NOMO-1 (cell line): ENCODE measurements at regions not wholly inside any gene's neighbourhood (a gene's known extent, or its start where the extent isn't known, plus 50 kb on each side); places are given as distances from the start of the nearest gene placed in this dataset.

Experiments used
- DNase-seq, 2 experiments: peaks; one replicate each; lab custom pipeline; 2025; ENCODE audit not compliant: unreplicated experiment in 2 of 2; lab: John Stamatoyannopoulos, UW

DNA sequence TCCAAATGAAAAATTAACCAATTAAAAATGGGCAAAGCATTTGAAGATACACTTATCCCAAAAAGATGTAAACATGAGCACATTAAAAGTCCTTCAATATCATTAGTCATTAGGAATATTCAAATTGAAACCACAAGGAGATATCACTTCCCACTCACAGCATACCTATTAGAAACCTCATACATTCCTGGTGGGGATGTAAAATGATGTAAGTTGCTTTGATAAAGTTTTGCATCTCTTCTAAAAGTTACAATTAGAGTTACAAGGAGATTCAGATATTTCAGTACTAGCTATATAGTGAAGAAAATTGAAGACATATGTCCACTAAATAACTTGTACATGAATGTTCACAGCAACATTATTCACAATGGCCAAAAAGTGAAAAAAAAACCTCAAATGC lies 1109.3 kb upstream of the LCORL start:
- no peak for DNase-seq

DNA sequence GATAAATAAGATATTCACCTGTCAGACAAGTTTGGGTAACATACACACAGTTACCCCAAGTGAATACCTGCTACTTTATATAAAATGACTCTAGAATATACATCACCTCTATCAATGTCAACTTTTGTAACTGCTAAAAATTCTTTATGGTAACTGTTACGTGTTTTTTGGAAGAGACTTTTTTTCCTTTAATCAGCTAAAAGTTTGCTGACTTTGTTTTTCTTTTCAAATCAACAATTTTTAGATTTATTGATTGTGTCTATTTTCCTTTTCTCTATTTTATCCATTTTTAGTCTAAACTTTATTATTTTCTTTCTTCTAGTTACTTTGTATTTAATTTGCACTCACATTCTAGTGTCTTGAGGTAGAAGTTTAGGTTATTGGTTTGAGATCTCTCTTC lies 1106.6 kb upstream of the LCORL start:
- DNase-seq: no peak

DNA sequence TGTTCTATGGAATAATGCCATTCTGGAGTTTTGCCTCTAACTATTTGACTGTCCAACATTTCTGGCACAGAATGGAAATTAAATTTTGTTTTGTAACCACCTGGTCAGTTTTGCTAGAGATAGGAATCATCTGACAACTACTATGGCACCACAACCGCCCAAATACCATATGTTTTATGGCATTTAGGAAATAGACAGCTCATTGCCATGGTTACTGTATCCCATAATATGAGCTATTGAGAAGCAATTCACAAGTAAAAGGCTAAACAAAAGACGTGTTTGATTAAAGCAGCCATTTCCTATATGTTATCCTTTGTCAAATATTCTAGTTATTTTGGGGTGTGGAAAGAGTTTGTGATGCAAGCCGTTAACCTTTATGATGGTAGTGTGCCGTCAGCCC lies 1105.3 kb upstream of the LCORL start:
- DNase-seq: no peak

DNA sequence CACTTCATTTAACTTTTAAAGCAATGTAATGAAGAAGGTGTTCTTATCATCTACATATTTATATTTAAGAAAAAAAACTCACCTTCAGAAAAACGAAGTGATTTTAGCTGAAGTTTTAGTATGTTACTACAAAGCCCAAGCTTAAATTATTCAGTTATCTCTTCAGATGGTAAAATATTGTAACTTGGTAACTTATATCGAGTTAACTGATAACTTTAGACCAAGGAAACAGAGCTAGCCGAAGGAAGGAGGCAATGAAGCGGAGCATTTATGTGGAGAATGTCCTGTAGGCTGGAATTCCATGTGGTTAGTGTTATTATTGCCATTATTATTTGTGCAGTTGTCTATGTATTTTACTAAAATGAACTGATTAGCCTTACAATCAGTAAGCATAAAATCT lies 1102.1 kb upstream of the LCORL start:
- no peak for DNase-seq

DNA sequence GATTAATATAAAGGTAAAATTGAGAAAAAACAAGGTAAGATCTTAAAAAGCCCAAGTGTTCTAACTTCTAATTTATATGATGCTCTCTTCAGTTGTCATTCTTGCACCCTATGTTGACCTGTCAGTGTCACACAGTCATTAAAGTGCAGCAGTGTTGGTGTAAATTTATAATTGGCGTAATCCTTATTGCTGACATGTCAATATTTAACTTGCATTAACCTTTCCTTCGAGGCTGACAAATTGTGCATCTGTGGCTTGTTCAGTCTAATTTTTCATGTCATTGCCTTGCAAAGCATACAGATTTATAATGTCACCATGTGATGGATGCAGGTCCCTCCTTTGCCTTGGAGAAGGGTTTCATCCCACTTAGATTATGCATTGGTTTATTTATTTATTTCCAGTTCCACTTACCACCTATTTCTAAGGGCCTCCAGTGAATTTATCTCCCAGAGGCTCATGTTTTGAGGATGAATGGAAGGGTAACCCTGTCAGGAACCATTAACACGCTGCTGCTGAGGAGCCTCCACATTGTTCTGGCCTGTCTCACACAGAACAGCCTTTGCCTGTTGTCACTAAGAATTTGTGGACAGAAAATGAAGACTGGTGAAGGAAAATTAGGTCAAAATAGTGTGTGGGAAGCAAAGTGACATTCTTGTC lies 1098.5 kb upstream of the LCORL start:
- no peak for DNase-seq

DNA sequence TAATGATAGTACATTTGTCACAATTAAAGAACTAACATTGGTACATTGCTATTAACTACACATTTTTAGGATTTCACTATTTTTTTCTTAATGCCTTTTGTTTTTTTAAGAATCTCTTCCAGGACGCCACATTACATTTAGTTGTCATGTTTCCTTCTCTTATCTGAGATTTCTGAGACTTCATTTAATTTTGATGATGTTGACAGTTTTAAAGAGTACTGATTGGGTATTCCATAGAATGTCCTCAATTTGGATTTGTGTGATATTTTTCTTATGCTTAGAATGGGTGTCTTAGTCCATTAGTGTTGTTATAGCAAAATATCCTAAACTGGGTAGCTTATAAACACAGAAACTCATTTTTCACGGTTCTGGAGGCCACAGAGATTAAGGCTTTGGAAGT lies 1095.5 kb upstream of the LCORL start:
- no peak for DNase-seq

DNA sequence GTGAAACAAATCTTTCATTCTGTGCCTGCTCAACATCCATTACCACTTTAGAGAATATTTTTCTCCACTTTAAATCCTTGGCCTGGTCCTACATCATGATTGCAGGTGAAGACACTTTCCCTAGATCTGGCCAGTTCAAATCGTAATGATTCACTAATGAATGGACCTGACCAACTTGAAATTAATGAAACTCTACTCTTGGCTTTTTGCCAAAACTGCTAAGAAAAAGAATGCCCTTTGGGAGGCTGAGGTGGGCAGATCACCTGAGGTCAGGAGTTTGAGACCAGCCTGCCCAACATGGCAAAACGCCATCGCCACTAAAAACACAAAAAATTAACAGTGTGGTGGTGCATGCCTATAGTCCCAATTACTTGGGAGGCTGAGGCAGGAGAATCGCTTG lies 1082.6 kb upstream of the LCORL start:
- no peak for DNase-seq

DNA sequence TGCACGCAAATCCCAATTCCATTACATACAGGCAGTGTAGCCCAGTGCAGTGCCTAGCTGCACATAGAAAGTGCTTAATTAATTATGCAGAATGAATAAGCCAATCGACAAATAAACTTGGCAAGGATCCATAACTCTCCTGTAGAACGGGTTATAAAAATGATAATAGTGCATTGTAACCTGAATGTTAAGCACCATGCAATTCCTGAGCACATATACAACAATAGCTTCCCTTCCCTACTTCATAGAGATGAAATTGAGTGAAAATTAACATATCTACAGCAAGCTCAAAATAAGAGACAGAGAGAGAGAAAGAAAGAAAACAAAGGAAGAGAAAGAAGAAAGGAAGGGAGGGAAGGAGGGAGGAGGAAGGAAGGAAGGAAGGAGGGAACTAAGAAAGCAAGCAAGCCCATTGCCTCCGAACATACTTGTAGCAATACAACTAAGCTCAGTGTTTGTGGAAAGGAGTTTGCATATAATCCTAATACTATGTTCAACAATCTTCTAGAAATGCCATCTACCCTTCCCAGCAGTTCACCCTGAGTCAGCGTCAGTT lies 1074.0 kb upstream of the LCORL start:
- no peak for DNase-seq

DNA sequence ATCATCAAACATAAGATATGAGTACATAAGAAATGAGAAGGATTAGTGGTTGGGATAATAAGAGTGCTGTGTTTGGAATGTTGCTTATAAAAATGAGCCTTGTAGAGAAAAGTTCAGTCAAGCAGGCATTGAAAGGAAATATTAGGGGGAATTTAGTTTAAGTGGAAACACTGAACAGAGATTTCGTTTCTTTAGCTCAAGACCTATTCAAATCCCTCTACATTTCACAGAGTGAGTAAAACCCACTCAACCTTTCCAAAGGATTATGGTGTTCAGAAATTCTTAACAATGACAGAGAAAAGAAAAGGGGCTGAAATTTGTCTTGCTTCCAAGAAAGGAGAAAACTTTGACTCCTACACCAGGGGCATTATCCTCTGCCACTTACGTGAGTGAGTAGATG lies 1072.4 kb upstream of the LCORL start:
- no peak for DNase-seq

DNA sequence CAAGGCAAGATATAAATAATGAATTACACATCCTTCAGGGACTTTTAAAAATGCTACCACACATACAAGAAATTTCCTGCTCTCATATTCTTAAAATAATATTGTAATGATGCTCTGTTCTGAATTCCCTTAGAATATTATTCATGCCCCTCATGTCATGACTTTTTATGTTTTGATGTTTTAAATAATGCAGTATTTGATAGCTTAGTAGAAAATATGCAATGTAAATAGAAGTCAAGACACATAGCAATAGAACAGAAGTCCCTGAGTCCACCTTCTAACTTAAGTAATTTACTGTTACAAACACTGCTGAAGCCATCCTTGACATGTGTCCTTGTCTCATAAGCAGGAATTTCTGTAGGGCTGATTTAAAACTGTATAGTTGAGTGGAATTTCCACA lies 1071.2 kb upstream of the LCORL start:
- no peak for DNase-seq

DNA sequence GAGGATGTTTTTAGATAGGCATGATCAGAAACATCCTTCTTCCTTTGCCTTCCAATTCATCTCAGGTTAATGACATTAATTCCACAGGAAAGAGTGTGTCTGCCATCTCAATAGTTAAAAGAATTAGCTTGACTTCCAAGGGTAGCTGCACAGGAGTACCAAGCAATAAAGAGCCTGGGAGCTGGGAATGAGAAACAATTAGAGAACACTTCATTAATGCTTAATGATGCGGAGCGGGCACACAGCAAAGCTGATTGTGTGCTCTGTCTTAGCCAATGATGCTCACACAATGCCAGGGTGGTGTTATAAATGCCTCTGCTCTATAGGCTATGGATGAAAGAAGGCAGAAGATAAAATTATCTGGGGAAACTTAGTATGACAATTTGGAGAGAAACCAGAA lies 1052.5 kb upstream of the LCORL start:
- no peak for DNase-seq

DNA sequence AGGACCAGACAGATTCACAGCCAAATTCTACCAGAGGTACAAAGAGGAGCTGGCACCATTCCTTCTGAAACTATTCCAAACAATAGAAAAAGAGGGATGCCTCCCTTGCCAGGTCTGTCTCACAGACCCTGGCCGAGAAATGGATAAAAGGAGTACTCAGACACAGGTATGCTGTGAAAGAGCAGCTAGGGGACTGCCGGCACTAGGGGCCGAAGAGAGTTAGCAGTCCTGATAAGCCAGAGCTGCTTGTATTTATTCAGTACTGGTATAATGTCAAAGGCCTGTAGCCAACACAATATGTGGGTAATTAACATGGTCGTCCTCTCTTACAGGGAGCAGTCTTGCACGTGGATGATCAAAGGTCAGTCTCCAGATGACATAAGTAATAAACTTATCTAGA lies 1042.1 kb upstream of the LCORL start:
- no peak for DNase-seq

DNA sequence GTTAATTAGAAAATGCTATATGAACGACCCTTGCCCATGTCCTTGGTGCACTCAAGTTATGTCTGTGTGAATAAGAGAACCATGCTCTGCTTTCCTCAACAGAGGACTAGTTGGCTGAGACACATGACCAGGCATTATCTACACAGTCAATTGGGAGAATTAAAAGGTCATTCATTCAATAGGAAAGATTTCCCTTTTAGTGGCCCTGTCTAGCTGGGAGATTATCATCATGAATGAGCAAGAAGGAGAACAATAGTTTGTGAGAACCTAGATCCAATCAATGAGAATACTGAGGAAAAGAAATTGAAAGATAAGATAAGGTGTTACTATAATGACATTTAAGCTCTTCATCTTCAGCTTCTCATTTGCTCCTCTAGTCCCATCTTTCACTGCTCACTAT lies 1033.4 kb upstream of the LCORL start:
- DNase-seq: no peak

DNA sequence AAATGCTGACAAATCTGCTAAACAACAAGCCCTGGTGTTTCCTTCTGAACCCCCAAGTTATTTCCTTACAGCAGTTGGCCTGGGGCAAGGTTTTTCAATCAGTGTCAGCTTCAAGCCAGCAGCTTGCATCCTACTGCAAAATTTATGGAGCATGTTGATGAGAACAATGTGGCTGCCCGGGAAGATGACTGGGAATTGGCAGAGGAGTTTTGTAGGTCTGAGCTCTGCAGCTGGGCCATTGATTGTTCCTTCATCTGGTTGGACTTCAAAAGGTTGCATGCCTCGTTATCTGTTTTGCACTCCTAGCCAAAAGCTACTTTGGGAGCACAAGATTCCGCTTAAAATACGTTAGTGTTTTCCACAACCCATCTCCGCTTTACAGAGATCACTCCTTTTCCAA lies 1030.3 kb upstream of the LCORL start:
- DNase-seq: no peak

DNA sequence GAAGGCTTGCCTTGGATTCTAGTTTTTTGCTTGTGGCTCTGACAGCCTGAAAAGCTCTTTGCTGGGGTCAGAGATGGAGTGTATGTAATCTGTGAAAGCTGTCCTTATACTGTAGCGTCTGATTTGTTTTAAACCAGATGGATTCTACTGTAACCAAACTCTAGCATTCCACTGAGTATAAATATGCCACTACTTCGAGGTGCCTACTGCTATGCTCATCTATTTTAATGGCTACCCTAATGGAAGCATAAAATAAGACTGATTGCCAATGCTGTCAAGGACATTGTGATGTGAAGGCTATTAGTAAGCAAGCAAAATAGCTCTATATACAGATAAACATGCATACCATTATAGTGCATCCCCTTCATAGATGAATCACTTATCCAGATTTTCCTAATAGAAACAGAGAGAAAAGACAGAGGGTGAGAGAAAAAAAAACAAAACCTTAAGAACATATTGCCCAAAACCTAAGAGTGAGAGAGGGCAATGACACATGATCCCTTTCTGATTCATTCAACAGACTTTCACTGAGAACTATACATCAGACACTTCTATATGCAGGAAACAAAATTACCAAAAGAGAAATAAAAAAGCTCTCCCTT lies 1025.8 kb upstream of the LCORL start:
- no peak for DNase-seq

DNA sequence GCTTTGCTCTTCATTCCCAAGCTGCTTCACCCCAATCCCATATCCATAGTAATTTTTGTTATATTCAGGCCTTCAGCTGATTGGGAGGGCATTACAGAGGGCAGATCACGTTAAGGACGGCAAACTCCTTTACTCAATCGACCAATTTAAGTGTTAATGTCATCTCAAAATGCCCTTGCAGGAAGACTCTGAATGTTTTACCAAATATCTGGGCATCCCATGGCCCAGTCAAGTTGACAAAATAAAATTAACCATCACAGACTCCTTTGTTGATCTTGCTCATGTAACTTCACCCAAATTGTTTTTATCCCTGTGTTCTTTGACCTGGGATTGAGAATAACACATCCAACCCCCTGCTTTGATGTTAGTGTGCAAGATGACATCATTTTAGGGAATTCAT lies 1018.3 kb upstream of the LCORL start:
- no peak for DNase-seq

DNA sequence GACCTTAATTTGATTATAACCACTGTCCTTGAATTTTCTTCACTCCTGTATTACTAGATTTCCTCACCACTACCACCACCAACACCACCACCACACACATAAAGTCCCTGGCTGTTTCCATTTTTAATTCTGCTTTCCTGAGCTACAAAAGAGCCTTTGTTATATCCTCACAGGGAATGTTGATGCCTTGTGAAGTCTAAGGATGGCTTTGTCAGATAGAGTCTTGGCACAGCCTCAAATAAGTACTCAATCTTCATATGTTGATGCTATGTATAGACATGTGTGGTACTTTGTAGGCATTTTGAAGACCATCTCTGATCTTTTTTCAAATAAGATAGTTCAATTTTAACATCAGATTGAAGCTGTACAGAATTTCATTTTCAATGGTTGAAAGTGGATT lies 1016.7 kb upstream of the LCORL start:
- no peak for DNase-seq

DNA sequence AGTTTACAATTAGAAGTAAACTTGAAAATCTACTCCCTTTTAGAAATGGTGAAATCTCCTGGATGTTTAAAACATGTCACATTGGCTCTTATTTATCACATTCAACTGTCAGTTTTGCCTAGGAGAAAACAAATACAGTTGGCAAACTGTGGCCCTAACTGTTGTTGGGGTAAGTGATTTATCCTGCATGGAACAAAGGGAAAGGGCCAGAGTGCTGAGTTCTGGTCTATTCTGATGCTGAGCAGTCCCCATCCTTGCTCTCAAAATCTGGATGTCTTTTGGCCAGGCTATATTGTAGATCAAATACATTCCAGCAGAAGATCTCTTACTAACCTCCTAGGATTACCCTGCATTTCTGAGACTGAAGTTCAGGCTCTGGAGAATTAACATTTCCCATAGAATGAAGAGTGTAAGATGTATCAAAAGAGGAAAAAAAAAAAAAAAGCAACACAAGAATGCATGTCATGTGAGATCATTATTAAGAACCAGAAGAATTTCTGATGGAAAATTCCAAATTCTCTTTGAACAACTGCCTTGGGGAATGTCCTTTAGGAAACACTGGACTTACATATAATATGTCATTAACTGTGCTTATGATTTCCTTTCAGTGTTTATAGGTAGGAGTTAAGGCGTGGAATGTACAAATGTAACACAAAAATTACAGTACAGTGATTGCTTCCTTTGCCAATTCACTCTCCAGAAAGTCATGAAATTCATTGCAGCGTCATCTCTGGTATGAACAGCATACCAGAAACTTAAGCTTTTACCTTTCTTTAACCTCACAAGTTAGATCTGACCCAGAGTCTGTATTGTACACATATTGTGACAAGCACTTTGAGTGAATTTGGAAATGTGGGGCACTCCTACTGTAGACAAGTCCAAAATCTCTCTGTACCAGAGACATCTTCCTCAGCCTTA lies 1012.5 kb upstream of the LCORL start:
- DNase-seq: no peak

DNA sequence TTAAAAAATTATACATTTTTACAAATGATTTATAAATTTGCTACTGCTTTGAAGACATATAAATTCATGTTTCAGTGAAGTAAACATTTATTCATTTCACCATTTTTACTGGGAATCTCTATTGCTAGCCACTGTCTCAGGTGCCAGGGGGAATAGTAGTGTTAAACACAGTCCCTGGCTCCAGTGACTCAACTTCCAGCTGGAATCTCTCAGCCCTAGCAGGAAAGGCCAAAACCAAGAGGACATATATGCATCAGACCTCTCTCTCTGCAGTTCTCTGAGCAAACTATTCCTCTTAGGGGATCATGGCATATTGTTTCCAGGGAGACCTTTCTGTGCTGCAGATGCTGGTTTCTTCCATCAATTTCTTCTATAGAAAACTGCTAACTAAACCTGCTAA lies 1009.0 kb upstream of the LCORL start:
- no peak for DNase-seq

DNA sequence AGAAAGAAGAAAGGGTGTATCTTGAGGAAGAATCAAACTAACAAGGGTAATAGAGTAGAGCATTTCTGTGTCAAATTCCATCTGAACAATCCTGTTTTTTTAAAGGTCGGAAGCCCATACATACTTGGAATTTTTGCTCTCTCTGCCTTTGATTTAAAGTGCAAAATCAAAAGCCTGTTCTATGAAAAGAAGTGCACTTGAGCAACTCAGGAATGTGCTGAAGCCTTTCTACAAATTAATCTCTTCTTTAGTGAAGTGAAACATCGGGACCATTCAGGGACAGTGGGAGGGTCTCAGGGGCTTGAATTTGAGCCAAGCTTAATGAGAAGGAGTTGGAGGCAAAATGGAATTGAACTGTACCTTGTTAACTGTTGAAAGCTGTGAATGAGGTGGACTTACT lies 1008.5 kb upstream of the LCORL start:
- no peak for DNase-seq

DNA sequence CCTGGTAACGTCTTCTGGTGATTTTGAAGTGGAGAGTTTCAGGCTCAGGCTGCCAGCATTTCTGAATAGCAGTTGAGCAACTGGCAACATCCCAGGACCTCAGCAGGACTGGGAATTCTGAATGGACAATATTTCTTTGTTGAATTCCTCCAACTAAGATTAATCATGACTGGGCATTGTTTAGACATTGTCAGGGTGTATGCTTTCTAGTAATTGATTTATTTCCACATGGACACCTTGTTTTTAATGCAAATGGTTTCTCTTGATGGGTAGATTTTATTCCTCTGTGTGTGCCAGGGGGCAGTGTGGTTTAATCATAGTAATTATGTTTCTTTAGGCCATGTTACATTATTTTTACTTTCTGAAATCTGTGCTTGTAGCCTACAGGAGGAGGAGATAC lies 1004.7 kb upstream of the LCORL start:
- no peak for DNase-seq

DNA sequence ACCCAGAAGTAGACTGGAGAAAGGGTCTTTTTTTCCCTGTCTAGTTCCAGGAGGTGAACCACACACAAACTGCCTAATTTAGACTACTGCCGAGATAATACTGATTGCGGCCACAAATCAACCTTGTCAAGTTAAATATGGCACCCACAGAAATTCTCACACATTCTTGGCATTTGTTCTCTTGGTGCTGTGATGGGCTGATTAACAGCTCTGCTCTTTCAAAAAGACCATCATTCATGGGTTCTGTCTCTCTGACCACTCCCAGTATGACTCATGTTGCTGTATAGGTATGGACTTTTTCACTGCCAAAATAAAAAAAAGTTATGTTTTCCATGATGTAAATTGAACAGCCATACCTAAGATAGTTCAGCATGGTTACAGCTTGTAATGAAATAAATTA lies 1003.5 kb upstream of the LCORL start:
- no peak for DNase-seq
